ENCODE measurements at regions not wholly inside any gene's neighbourhood (a gene's known extent, or its start where the extent isn't known, plus 50 kb on each side); places are given as distances from the start of the nearest gene placed in this dataset.
"Not testable (repeated sequence)": the region's sequence is repeated elsewhere in the genome, so short reads cannot be mapped to it uniquely, and the experiment has no call there.

DNA sequence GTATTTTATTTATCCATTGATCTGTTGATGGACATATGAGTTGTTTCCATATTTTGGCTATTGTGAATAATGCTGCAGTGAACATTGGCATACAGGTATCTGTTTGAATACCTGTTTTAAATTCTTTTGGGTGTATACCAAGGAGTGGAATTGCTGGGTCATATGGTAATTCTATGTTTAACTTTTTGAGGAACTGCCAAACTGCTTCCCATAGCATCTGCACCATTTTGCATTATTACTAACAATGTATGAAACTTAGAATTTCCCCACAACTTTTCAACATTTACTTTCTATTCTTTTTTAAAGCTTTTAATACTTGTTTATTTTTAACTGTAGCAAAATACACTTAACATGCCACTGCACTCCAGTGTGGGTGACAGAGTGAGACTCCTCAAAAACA is 57.0 kb upstream of the MSN start:
- peak in 1 of 2 experiments; percentile 25 for DNase-seq

DNA sequence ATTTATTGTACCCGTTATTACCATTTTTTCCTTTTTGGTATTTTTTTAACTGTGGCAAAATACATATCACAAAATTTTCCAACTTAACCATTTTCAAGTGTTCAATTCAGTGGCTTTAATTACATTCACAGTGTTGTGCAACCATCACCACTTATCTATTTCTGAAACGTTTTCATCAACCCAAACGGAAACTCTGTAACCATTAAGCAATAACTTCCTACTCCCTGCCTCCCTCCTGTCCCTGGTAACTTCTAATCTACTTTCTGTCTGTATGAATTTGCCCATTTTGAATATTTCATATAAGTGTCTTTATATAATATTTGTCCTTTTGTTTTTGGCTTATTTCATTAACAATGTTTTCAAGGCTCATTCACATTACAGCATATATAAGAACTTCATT is 57.4 kb upstream of the MSN start:
- peak; percentile 77 to 82 for DNase-seq

DNA sequence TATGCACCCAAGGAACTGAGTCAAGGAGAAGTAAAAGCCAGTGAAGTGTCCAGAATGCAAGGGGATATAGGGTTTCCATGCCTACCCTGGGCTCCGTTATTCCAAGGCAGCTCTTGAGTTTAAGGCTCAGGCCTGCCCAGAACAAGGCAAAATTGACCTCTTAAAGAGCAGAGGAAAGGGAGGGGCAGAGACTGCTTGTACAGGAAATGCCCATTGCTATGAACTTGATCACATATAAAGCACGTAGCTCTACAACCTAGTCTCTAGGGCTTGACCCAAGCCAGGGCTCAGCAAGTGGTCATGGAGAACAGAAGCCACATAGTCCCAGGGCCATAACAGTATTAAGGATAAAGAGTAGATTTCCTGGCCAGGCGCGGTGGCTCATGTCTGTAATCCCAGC is 58.2 kb upstream of the MSN start:
- peak in 1 of 2 experiments; percentile 4 for DNase-seq

DNA sequence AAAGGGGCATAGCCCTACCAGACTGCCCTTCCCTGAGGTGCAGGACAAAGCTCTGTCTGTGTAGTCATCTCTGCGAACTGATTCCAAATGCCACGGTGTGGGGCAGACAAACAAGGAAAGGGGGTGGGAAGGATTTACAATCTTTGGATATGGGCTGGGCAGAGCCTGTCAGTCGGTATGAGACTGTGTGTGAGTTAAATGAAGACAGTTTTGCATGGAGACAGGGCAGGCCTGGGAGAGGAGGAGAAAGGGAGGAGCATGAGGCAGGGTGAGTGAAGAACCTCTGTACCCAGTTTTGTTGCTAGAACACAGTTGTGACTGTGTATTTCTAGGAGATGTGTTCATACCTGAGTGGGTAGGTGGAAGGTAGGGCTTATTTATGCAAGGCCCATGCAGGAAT is 59.4 kb upstream of the MSN start:
- no peak for DNase-seq

DNA sequence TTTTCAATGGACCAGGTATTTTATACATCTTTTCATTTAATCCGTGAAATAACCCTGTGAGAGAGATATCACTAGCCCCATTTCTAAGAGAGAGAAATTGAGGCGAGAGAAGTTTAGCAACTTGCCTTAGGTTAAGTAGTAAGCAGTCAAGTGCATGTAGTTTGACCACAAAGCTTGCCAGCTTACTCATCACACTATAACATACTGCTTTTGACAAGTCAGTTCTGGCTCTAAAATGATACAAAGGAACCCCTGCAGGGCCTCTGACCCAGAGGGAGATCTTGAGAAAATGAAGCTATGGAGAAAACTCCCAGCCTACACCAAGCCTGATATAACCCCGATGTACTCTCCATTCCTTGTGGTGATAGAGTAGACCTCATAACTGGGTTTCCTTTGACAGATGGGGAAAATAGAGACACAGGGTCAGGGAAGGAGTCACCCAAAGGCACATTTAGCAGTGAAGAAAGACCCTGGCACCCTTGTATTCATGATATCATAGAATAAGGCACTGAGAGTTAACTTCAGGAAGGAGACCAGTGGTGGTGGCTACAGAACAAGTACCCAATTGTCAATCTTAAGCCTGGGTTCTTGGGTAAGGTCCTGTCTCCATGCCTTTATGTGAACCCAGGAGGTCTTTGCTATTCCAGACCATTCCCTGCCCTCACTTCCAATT is 60.2 kb upstream of the MSN start:
- no peak for DNase-seq

DNA sequence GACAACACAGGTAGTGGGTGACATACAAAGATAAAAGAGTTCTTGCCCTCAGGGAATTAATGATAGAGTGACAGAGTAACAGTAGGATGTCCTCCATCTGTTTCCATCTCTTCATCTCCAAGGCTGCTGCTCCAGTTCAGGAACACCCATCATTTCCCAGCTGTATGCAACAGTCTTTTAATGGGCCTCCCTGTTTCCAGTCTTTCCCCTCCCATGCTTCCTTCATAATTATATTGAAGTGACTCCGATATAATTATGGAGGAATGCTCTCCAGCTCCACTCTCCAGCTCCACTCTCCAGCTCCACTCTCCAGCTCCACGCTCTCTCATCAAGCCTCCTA is 65.3 kb upstream of the MSN start:
- no peak for DNase-seq

DNA sequence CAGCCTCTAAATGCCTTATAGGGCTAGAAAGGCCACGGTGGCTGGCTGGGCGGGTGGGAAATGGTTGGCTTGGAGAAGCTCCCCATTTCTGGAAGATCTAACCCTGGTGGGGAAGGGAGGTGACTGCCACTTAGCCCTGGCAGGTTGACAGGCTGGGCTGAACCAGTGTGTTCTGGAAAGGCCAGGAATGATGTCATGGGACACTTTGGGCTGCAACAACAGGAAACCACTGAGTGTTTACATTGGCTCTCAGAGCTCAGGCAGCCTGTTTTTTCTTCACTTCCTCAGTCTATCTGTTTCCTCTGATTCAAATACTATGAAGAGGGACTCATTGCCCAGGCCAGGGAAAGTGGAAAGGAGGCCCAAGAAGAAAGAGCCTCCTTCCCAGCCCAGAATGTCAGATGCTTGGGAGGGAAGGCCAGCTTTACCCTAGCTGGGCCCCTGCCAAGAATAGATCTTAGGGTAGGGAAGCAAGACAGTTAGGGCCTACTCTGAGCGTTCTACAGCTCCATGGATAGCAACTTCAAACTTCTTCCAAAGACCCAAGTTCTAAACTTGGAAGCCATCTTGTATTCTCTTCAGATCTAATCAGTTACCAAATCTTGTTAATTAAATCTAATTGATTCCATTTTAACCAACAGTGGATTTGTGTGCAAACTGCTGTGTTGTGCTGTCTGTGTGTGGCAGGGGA is 65.8 kb upstream of the MSN start:
- DNase-seq = peak; percentile 16 to 46

DNA sequence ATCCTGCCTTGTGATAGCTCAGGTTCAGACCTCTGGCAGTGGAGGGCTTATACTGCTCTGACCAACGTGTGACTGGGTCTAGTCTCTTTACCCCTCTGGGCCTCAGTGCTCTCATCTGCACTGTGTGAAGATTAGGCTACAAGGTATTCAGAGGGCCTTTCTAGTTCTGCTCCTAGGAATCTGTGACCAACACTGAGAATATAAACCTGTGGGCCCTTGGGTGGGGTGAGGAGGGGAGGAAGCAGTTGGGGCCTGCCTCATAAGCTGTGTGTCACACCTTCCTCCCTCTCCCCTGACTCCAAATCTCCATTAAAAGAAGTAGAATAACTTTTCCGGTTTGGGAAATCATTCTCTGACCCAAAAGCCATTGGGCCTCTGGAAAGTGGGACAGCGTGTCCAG is 66.3 kb upstream of the MSN start:
- no peak for DNase-seq

DNA sequence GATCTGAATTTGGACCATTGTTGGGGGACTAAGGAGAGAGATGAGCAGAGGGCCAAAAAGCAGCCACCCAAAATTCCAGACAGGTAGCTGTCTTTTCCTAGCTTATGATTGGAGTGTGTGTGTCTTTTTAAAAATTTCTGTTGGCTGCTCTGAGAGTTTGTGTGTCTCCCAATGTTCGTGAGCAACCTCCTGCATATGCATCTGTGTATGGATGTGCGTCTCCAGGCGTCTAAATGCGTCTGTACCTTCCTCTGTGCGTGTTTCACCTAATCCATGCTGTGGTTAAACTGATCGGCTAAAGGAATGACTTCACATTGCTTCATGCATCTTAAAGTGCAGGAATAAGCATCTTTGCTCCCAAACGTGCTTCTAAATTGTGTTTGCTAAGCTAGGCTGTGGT is 65.5 kb upstream of the LAS1L start:
- DNase-seq = no peak

DNA sequence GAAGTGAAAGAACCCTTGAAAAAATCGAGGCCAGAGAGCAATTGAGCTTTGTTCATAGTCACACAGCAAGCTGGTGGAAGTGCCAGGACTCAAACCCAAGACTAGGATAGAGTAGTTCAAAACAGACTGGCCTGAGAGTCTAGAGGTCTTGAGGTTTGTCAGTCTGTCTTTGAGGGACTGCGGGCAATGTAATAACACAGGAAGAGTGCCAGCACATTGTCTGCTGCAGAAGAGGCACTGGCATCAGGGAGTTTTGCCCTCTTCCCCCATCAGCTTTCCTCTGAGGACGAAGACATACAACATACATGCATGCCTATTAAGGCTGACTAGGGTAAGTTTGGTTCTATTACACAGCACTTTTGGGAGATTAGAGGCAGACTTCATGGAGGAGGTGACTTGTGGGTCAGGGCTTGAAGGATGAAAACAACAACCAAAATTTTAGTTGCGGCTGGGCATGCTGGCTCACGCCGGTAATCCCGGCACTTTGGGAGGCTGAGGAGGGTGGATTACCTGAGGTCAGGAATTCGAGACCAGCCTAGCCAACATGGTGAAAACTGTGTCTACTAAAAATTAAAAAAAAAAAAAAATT is 64.1 kb upstream of the LAS1L start:
- no peak for DNase-seq

DNA sequence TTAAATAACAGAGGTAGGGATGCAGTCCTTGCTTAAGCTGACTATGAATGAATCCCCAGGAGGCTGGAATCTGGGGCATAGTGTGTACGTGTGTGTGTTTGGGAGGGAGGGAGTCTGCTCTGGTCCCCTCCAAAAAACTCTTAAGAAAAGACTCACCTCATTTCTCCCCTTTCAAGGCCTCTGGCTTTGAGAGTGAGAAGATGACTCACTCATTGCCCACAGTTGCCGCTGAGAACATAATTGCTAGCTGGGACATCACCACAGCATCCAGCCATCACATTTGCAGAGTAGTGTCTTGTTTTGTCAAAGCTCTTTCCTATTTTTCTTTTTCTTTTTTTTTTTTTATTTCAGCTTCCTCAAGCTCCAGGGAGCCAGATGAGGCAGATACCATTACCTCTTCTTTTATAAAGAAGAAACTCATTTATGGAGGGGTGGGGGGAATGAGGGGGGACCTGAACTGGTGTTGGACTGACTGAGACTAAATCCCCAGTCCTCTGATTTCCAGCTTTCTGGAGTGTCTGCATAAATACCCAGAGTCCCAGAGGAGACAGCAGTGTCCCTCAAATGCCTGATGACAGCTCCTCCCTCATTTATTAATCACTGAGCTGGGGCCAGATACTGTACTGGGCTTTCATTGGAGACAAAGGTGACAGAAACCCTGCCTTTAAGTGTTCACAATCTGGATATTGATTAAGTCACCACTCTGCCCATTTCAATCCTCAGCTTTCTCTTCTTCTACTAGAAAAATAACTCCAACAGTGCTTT is 61.9 kb upstream of the LAS1L start:
- peak; percentile 9 to 31 for DNase-seq

DNA sequence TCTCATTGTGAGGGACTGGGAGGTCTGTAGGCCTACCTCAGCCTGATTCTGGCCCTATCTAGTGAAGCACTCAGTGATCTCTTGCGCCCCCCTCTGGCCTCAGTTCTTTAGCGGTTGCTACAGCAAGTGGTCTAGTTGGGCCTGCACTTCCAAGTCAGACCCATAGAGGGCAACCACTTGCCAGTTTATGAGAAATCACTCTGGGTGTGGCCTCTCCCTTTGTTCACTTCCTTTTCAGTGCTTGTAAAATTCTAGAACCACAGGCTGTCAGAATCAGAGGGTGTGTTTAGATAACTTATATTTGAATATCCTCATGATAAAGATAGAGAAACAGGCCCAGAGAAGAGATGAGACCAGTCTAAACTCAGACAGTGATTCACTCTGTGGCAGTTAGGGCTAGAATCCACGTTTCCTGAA is 60.9 kb upstream of the LAS1L start:
- DNase-seq = peak; percentile 75 to 79

DNA sequence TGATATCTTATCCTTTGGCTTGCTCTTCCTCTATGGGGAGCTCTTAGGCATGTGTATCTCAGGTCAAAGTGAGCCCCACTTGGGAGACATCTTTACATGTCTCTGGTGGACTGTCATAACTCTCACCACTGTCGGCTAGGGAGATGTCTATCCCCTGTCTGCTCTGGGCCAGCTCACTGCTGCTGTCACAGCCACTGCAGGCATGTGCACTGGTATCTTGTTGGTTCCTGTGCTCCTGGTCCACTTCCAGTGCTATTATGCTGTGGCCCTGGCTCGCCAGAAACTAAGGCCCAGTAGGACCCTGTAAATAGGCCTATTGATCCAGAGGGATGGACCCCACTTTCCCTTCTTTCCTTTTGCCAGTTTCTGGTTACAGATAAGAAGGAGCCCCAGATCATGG is 56.6 kb upstream of the LAS1L start:
- DNase-seq = no peak

DNA sequence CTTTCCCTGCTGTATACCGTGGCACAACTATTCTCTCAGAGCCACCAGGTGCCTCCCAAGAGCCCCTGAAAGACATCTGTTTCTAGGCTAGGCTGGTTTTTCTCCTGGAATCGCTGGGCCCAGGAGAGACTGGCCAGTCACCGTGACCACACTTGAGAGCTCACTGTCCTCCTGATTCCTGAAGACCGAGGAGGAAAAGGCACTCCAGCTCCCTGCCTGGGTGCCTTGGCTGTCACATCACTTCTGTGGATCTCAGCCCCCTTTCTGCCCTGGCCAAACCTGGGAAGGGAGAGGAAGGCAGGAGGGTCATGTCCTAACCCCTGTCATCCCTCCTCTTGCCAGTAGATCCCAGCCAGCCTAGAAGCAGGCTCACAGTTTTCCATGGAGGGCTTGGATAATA is 54.7 kb upstream of the LAS1L start:
- DNase-seq = no peak

DNA sequence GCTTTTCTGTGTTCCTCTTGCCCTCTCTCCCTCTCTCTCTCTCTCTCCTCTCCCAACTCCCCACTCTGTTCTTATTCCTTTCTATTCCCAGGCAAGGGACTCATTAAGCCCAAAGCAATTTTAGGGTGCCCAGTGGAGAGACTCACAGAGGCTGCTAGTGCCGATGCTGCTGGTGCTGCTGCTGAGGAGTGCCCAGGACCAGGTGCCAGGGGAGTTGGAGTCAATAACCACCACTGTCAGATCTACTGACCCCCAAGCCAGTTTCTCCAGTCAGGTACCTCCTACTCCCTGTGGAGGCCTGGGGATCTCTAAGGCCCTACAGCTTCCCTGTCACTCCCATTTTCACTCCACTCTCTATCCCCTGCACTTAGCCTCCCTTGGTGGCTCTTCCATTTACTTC is 54.2 kb upstream of the LAS1L start:
- DNase-seq = no peak

DNA sequence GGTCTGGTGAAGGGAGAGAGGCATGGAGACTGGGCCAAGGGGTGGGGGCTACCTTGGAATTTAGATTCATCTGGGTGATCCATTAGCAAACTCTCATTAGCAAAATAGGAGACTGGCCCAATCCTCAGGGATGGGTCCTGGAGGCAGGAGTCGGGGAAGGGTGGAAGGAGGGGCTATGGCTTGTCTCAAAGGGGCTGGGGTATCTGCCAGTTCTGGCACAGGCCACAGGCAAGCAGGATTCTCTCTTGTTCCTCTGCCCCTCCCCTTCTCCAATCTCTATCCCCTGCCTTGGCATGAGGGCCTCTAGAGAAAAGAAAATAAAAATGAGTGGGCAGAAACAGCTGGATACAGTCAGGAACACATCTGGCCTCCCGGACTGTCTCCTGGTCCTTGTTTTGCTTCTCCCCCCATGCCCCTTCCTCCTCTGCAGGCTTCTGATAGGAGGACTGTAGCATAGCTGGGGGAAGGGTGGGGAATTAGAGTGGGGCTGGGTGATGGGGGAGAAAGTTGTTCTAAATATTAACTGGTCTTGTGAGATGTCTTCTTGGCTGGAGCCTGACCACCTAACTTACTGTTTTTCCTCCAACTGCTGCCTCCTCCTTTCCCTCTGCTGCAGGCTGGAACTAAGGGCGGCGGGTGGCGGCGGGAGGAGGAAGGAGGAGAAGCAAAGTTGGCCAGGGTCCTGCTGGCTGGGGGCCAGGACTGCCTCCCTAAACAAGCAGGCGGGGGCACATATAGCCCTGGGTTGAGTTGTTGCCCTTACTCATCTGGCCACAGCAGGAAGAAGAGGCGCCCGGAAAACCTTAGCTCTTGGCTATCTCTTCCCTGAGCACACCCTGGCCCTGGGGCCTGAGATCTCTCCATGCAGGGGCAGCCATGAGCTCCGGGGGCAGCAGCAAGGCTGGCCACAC is 53.3 kb upstream of the LAS1L start:
- DNase-seq = peak; percentile 59 to 65

DNA sequence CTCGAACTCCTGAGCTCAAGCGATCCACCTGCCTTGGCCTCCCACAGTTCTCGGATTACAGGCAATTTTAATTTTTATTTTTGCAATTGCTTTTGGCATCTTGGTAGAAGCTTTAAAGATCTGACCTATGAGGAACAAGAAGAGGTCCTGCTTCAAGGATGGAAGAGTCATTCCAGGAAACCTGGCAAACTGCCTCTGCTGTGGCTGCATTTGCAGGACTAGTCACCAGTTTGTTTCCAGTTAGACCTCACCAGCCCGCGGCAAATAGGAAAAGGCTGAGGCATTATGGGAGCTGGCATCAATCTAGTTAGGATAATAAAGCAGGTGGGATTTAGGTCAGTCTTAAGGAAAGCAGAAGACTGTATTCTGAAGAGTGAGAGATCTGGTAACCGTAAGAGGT is 51.9 kb upstream of the LAS1L start:
- no peak for DNase-seq

DNA sequence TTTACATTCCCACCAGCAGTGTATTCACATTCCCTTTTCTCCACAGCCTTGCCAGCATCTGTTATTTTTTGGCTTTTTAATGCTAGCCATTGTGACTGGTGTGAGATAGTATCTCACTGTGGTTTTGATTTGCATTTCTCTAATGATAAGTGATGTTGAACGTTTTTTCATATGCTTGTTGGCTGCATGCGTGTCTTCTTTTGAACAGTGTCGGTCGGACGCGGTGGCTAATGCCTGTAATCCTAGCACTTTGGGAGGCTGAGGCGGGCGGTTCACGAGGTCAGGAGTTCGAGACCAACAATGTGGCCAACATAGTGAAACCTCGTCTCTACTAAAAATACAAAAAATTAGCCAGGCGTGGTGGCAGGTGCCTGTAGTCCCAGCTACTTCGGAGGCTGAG is 50.6 kb upstream of the LAS1L start:
- not testable (repeated sequence) for DNase-seq

Measured in AML-193 (cell line).